Activated effector memory CD4-positive, alpha-beta T cell treated with anti-CD3 and anti-CD28 coated beads, Interleukin-2, amount 50 U/mL, for 16 hours (primary cell): ENCODE measurements at regions not wholly inside any gene's neighbourhood (a gene's known extent, or its start where the extent isn't known, plus 50 kb on each side); places are given as distances from the start of the nearest gene placed in this dataset.
"Not testable (repeated sequence)": the region's sequence is repeated elsewhere in the genome, so short reads cannot be mapped to it uniquely, and the experiment has no call there.

ENCODE experiments used
- DNase-seq: peaks from one replicate; pipeline ENCODE4 v3.0.0-alpha.2; 2020

DNA sequence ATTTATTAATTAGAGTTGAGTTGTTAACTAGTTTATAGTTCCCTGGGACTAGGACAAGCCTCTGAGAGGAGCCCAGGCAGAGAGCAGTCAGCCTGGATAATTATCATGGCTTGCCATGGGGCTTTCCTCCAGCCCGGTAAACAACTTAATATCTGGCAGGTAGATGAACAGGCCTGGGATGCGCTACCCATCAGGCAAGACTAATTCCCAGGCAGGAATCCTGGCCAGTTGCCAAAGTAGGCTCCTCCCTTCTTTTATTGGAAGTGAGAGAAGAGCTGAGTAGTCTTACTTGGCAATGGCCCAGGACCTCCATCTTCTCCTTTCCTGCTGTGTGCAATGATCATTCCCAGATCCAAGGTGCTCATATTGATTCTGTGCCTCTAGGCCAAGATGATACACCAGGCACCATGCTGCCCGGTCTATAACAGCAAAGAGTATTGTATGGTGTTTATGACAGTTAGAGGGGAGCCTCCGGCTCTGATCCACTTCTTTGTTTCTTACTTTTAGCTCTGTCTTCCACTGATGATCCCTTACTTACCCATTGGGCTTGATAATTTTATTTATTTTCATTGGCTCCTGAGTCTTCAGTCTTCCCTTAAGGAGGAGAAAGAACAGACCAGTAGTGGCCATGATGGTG is 408.7 kb downstream of the REEP3 start:
- no peak for DNase-seq

DNA sequence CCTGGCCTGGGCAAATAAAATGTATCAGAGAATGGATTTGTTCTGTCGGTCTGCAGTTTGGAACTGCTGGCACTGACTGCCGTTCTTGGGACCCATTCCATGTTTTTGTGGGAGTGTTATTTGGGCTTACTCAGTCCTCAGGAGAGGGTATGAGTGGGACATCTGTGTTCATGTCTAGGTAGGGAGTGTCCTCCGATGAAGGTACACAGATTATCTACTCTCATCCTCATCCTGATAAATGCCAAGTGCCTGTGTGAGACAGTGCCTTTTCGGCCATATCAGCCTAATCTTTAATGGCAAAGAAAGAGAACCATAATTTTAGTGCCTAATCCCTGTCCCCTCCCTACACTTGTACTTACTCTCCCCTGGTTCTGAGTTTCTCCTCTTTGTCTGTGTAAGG is 409.4 kb downstream of the REEP3 start:
- DNase-seq, result no peak

DNA sequence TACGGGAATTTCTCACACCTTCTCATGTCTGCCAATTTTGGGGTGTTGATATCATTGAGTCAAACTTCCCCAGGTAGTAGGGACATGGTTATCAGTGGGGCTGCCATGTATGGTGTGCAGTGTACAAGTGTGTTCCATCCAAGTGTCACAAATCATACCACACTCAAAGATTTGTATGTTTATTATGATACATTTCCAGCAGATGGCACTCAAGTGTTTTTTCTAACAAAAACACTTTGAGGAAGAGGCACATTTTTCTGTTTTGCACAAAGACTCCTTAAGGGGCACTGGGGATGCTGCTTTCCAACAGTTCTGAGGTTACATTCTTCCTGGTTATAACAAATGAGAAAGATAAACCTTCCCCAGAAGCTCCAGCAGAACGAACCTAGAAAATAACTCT is 414.5 kb downstream of the REEP3 start:
- DNase-seq, result no peak

DNA sequence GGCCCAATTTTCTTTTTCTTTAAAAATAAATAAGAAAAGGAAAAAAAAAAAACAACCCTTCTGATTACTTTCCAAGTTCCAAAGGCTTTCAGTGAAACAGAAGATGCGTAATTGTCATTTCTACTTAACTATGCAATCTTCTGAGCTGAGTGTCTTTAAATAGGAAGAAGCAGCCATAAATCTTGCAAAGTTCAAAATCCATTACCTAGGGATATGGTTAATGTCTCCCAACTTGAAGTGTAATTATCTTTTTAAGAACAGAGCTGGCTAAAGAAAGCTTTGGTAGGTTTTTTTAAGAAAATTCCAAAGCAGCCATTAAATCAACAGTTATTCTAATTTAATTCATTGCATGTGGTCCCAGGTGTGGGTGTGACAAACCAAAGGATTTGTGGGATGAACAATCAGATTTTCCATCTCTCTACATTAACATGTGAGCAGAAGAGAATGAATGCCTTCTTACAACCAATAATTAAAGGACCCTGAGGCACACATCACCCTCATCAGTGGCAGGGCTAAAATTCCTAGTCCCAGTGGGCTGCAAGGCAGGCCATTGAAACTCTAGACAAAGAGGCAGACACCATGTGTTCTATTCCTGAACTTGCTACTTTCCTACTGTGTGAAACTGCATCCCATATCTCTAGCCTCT is 419.2 kb downstream of the REEP3 start:
- no peak for DNase-seq

DNA sequence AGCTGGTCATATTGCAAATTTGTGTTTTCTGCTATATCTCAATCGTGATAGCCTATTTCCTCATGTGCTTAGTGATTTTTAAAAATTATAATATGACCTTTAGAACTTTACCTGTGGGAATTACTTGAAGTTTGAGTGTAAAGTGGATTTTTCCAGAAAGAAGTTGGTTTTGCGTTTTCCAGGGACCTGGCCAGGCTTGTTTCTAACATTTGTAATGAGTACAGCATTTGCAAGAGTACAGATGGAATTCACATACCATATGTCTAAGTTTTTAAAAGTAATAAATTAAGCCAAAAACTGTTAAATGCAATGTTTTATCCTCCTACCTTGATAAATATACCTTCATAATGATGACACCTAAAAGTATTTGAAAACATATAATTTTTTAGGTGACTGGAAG is 443.2 kb downstream of the REEP3 start:
- DNase-seq, result no peak

DNA sequence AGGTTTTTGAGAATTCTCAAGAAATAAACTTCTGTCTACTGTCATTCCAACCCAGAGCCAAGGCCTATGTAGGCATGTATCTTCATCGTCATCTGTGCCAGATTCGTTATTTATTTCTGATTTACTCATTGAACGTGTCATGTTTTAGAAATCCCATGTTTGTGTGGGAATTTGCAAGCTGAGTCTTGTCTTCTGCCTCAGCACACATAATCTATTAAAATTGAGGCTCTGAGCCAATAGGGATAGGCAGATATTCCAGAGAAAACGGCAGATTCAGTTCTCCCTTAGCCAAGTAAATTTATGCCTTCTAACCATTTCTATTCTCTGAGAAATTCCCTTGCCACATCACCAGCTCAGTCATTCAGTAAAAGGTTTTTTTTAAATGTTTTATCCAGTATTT is 444.6 kb downstream of the REEP3 start:
- DNase-seq, result no peak

DNA sequence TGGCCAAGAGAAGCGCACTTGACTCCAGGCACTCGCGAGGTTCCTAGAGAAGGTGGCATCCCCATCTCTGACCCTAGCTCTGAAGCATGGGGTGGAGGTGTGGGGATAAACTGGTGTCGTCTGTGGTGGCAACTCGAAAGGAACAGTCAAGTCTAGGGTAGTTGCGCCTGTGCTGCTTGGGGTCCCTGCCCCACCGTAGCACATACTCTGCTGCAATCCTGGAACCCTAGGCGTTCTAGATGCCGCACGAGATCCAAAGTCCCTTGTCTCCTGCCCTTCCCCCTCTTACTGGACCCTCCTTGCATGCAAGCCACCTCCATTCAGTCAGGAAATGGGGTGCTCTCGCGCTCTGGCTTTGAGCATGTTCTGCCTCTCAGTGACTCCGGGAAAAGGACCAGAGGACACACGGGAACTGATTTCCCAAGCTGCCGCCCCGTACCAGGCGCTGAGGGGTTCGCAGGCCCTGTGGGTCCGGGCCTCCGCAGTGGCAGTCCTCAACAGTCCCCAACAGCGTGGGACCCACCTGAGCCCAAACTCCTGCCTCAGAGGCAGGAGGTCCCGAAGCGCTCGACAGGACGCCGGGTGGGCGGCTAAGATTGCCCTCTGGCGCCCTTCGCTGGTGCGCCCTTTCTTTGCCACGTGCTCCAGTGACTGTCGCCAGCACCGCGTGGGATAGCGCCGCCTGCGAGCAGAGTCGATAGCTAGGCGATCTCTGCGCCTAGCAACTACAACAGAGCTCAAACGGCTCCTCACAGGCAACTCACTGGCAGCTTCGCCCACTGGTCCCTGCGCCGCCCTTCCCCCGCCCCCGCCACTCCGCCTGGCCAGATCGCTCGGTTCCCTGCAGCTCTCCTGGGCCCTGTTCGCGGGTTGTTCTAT is 452.0 kb downstream of the REEP3 start:
- no peak for DNase-seq

DNA sequence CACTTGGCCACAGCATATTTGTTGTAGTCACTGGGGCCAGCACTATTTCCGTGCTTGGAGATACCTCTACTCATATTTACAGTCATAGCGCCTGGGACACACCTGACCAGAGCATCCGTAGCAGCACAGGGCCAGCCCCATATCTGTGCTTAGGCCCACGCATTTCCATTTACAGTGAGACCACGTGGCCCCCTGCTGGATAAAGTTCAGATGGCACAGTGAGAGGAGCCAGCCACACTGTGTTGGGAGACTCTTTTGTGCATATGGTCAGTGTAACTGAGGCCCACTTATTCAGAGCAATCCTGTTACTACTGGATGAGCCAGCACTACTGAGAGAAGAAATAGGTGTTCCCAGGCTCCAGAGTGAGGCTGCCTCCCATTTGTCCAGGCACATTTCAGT is 455.3 kb downstream of the REEP3 start:
- no peak for DNase-seq

DNA sequence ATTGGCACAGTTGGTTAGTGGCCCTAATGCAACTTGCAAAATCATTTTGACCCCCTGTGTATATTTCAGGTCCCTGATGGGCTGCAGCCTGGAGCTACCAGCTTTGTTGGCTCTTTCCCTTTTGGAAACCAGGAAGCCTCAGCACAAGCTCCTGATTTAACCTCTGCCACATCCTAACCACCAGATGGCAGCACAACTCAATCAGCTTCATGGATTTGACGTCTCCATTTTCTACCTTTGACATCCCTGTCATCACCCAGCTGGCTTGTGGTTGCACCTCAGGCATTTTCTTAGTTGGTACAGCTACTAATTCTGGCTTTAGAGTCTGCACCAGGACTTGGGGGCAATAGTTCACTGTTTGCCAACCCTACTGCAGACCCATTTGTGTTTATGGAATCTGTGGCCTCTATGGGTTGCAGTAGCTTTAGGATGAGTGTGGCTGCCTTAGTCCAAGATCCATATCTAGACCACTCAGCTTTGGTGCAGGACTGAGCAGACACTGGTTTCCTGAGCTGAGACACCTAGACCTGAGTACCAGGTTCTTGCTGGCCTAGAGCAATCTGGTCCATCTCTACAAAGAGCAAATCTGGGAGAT is 456.2 kb downstream of the REEP3 start:
- no peak for DNase-seq

DNA sequence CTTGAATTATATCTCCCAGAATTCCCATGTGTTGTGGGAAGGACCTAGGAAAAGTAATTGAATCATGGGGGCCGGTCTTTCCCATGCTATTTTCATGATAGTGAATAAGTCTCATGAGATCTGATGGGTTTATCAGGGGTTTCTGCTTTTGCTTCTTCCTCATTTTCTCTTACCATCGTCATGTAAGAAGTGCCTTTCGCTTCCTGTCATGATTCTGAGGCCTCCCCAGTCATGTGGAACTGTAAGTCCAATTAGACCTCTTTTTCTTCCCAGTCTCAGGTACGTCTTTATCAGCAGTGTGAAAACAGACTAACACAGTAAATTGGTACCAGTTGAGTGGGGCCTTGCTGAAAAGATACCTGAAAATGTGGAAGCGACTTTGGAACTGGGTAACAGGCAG is 459.7 kb downstream of the REEP3 start:
- DNase-seq, result not testable (repeated sequence)

DNA sequence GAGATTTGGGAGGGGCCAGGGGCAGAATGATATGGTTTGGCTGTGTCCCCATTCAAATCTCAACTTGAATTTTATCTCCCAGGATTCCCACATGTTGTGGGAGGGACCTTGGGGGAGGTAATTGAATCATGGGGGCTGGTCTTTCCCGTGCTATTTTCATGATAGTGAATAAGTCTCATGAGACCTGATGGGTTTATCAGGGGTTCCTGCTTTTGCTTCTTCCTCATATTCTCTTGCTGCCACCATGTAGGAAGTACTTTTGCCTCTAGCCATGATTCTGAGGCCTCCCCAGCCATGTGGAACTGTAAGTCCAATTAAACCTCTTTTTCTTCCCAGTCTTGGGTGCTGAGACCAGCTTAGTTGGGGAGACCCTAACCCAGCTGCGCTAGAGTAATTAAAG is 462.9 kb downstream of the REEP3 start:
- DNase-seq, result not testable (repeated sequence)

DNA sequence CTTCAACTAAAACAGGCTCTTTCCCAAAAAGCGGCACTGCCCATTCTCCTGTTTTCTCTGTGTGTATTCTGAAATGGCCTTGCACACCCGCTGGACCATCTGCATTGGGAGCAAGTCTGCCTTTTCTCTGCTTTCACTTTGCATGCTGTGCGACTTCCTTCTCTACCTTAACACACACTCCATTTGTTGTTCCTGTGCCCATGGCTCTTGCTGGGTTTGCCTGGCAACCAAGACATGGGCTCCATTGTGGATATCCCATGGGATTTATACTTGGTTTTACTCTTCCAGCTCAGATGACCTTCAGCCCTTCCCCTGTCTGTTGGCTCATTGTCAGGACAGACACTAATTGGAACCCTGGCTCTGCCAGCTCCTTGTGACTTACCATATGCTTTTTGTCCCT is 465.3 kb downstream of the REEP3 start:
- DNase-seq, result no peak

DNA sequence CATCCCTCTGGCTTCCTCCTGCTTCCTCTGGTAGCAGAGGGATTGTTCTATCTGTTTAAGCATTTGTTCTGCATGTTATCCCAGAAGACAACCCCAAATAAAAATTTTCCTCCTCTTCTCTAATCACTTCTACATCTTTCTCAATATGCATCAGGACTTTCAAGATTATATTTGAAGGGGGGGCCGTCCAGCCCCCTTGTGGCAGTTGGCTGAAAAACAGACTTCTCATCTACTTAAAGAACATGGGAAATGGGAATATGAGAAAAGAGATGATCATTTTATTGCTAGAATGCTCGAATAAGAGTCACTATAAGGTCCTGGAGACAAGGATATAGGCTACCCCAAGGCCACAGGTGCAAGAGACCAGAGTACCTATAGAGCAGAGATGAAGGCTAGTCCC is 466.0 kb downstream of the REEP3 start:
- no peak for DNase-seq

DNA sequence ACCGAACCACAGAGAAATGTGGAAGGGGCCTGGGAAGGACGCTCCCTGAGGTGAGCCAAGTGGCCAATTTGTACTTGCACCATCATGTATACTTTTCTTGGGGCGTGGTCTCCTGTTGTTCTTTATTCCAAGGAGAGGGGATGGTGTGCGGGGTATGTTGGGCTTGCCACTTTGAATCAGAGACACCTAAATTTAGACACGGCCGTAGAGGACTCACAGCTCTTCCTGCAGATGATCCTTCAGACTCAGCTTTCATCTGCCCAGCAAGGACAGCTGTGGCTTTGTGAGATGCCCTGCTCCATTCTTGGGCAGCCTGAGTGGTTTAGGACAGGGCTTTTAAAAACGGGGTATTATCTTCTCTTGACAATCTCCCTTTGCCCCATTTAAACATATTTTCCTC is 473.2 kb downstream of the REEP3 start:
- no peak for DNase-seq

DNA sequence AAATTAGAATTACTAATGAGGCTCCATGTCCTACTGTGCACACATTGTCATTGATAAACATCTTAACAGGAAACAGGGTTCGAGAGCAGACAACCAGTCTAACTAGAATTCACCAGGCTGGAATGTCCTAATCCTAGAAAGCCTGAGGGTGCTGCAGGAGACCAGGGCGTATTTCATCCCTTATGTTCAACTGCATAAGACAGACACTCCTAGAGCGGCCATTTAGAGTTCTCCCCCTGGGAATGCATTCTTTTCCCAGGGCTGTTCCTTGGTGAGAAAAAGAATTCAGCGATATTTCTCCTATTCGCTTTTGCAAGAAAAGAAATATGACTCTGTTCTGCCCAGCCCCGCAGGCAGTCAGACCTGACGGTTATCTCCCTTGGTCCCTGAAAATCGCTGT is 486.0 kb downstream of the REEP3 start:
- DNase-seq, result no peak

DNA sequence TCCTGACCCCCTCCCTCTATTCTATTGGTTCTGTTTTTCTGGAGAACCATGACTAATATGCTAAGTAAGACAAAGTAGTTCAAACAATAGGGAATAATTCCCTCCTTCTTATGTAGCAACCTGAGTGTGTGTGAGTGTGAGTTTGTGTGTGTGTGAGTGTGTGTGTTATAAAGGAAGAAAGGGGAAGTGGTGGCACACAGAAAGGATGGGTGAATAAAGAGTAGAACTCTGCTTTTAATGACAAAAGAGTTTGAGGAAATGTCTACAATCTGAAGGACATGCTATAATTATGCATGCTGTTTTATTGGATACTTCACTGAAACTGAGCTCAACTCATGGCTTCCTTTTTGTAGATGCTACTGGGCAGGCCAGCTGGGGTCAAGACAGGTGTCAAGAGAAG is 489.5 kb downstream of the REEP3 start:
- no peak for DNase-seq

DNA sequence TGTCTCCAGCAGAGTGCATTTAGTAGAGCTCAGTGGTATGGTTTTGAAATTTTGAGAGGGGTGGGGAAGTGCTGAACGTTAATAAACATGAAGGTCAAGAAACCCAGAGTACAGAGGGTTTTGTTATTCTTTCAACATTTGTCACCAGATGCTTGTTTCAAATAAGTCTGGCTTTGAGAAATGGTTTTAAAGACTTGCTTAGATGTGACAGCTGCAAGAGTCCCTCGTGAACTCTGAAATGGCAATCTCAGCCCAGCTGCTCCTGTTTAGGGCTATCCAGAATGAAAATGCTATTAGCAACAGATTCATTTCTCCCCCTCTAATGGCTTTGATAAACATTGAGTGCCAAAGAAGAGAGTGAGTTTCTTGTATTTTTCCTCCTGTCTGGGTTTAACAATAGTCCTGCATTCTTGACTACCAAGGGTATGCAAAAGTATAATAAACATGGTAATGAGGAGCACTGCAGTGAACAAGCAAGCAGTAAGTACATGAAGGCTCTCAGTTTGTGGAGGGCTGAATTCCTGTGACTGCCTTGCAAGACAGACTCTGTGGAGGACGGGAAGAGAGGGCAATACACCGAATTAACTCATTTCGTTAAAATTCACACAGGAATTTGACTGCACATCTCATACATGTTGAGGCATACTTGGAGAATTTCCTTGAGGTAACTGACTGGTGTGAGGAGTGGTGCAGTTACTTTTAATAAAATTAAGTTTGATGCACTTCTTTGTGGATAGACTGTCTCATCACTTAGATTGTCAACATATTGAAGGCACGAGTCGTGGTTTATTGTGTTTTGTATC is 490.9 kb downstream of the REEP3 start:
- no peak for DNase-seq

DNA sequence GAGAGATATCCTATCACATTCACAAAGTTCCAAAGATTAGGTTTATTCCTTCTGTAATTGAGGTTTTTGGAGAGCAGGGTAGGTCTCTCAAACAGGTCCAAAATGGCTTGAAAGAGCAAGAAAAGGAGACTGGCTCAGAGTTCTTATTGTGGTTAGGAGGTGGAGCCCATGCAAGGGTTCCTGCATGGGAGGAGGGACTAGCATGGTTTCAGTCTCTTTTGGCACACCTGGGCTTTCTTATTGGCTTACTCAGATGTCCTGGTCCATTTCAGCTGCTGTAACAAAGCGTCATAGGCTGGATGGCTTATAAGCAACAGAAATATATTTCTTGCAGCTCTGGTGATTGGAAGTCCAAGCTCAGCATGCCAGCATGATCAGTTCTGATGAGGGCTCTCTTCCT is 493.1 kb downstream of the REEP3 start:
- DNase-seq, result no peak

DNA sequence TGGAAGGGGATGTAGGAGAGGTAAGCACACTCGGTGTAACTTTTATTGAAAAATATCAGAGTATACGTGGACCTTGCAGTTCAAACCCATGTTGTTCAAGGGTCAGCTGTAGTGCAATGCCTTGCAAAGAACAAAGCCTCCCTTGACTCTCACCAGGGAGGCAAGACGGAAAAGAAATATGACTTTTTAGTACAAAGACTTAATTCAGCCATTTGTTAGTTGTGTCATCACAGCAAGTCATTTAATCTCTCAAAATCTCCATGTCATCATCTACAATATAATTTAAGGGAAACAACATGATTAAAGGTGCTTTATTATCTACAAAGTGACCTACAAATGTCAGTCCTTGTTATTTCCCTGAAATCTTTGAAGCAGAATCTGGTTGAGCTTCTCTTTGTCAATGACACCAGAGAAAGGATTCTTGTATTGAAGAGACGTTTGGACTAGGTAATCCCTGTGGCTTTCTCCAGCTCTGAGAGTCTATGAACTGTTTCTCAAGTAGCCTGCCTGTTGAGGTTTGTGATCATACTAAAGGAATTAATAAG is 502.8 kb downstream of the REEP3 start:
- DNase-seq, result no peak

DNA sequence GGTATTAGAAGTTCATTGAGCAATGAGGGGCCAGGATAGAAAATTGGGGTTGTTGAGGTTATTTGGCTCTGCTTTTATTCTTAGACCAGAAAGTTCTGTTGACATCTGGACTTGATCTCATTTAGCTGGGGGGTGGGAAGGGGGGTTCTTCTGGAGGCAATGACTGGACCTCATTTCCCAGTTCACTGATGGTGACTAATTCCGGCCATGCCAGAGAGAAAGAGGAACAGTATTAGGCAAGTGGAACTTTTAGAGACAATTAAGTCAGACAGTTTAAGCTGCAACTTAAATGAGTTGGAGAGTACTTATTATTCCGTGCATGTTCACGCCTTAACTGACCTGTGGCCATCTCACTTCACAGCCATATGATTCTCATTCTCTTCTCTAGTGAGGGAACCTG is 512.5 kb downstream of the REEP3 start:
- no peak for DNase-seq

DNA sequence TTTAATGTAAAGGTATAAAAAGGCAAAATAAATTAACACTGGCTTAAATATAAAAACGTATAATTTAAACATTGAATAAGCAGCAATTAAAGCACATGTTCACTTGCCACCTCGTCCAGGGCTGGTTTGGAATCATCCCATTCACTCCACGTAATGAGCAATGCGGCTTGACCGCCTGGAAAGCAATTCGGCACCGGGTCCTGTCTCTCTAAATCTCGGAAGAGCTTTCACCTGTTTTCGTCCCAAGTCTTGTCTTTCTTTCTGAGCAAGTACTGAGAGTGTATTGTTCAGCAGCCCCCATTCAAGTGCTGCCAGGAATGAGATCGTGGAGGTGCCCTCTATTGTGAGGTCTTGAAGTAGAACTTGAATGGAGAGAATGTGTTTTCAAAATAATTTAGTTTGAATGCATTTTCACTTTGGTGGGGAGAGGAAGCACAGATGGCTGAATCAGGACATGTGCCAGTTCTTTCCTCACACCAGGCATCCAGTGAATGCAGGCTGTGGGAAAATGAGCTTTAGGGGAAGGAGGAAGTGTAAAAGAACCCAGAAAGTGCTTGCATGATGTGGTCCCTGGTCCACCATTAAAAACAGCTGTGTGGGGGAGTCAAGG is 515.2 kb downstream of the REEP3 start:
- no peak for DNase-seq

DNA sequence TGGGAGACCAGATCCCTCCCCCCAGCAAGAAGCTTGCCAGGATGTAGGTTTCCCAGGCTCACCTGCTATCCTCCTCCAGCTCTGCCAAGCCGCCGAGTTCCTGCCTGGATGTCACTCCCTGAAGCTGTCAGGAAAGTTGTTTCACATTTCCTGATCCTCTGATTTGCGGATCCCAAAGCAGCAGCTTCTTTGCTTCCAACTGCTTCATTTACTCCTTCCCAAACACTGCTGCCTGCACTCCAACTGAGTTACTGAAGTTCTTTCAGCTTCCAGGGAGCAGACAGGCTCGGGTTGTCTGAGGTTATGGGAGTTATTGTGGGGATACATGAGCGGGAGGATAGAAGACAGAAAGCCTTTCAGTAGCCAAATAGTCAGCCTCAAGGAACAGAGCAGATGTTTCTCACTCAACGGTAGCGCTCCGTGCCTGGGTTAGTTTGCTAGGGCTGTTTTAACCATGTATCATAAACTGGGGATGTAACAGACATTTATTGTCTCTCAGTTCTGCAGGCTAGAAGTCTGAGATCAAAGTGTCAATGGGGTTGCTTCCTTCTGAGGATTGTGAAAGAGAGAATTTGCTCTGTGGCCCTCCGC is 516.0 kb downstream of the REEP3 start:
- DNase-seq, result no peak
